ENCODE measurements at regions not wholly inside any gene's neighbourhood (a gene's known extent, or its start where the extent isn't known, plus 50 kb on each side); places are given as distances from the start of the nearest gene placed in this dataset.

DNA sequence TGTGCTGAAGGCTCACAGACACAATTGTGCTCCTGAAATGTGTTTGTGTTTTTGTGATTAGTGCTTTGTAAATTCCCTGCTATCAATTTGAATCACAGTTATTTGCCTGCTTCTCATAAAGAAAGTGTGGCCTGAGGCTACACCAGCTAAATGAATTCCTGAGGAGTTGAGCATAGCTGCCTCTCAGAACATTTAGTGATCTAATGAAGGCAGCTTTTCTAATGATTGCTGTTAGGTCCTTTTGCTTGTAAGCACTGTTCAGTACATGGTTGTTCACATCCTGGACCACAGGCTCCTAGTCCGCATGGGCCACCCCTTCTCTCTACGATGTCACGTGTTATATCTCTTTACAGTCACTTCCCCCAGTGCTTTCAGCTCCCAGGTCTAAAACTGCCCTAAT lies 238.2 kb downstream of the B3GLCT start:
- TF ChIP-seq, protein P1, sequence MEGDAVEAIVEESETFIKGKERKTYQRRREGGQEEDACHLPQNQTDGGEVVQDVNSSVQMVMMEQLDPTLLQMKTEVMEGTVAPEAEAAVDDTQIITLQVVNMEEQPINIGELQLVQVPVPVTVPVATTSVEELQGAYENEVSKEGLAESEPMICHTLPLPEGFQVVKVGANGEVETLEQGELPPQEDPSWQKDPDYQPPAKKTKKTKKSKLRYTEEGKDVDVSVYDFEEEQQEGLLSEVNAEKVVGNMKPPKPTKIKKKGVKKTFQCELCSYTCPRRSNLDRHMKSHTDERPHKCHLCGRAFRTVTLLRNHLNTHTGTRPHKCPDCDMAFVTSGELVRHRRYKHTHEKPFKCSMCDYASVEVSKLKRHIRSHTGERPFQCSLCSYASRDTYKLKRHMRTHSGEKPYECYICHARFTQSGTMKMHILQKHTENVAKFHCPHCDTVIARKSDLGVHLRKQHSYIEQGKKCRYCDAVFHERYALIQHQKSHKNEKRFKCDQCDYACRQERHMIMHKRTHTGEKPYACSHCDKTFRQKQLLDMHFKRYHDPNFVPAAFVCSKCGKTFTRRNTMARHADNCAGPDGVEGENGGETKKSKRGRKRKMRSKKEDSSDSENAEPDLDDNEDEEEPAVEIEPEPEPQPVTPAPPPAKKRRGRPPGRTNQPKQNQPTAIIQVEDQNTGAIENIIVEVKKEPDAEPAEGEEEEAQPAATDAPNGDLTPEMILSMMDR (IDR thresholded peaks at IDR 0.05), result no peak
- TF ChIP-seq POLR2AphosphoS5 (IDR thresholded peaks at IDR 0.05), result no peak
- no peak for TF ChIP-seq POLR2A (IDR thresholded peaks at IDR 0.05)

All from breast epithelium (tissue), 3 donors.